ENCODE measurements at regions not wholly inside any gene's neighbourhood (a gene's known extent, or its start where the extent isn't known, plus 50 kb on each side); places are given as distances from the start of the nearest gene placed in this dataset.

GRCh38 chr14:85087201-85087600 is 442.7 kb upstream of the FLRT2 start:
- no peaks in the 10 kb centered on the region for H3K27me3 ChIP-seq (ENCODE audit: insufficient read depth)
- H3K79me2 ChIP-seq (replicated peaks; ENCODE audit: insufficient read depth), result no peaks in the 10 kb centered on the region
- no peak overlapping the region for H3K4me3 ChIP-seq
- no peaks in the 10 kb centered on the region for H3K36me3 ChIP-seq (ENCODE audit: insufficient read depth)
- H3K4me3 Mint-ChIP-seq, result no peak overlapping the region
- H3F3A ChIP-seq (replicated peaks; ENCODE audit: low read depth), result no peaks in the 10 kb centered on the region
- no peaks in the 10 kb centered on the region for H3K9me3 Mint-ChIP-seq
- no peak for DNase-seq (ENCODE audit: low spot score)
- H3K4me1 Mint-ChIP-seq, result no peaks in the 10 kb centered on the region
- H3K4me2 ChIP-seq, result no peak overlapping the region
- no peak for ATAC-seq
- no peak overlapping the region for H3K27ac Mint-ChIP-seq
- no peaks in the 10 kb centered on the region for H4K20me1 ChIP-seq (replicated peaks; ENCODE audit: insufficient read depth)
- no peaks in the 10 kb centered on the region for H3K36me3 Mint-ChIP-seq (ENCODE audit: low read depth)
- no peak overlapping the region for H2AFZ ChIP-seq
- H3K27ac ChIP-seq (ENCODE audit: low read depth), result no peak overlapping the region
- no peaks in the 10 kb centered on the region for H3K4me1 ChIP-seq (ENCODE audit: insufficient read depth)
- TF ChIP-seq NANOG (IDR thresholded peaks at IDR 0.05; ENCODE audit: borderline replicate concordance), result no peak
- TF ChIP-seq EZH2 (IDR thresholded peaks at IDR 0.05; ENCODE audit: low read depth, unreplicated experiment), result no peak
- no peak for TF ChIP-seq STAT1 (IDR thresholded peaks at IDR 0.05; ENCODE audit: unreplicated experiment)
- TF ChIP-seq ZNF114 (CRISPR knock-in tag; IDR thresholded peaks at IDR 0.05), result no peak
- TF ChIP-seq POLR2AphosphoS5 (IDR thresholded peaks at IDR 0.05; ENCODE audit: low read depth), result no peak
- no peak for TF ChIP-seq CREB1 (CRISPR knock-in tag; IDR thresholded peaks at IDR 0.05; ENCODE audit: low read depth)
- H3K9me2 ChIP-seq (ENCODE audit: insufficient read depth), result 0 out of 2 replicates have a peak, but pooled peaks cover 3% of the 10 kb centered on the region
- peaks cover 6% of the 10 kb centered on the region for H3K27me3 Mint-ChIP-seq (ENCODE audit: insufficient read depth, low read depth, poor library complexity)

DNA sequence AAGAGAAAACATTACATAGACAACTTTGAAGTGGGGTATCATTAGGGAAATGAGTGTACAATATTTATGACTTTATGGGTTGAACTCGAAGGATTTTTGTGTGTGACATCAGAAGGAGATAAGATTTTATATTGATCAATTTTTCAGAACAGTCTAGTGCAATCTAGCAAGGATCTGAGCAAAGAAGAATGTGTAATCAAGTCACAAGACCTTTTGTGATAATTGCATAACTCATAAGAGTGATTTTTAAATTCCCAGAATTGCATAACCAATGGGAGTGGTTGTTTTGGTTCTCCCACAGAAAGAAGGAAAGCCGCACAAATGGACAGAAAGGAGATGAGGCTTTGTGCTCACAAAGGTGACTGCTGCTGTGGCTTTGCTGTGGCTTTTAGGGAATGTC is 441.8 kb upstream of the FLRT2 start:
- Histone ChIP-seq H2AFZ (peak overlapping the region; percentile 35; the same call in 1 of the 2 replicates), H3K4me3 (no peak overlapping the region), H4K20me1 (replicated peaks; ENCODE audit: insufficient read depth) (no peaks in the 10 kb centered on the region), H3K4me2 (no peak overlapping the region), H3K27me3 (ENCODE audit: insufficient read depth) (no peaks in the 10 kb centered on the region), H3K4me1 (ENCODE audit: insufficient read depth) (no peaks in the 10 kb centered on the region), H3F3A (replicated peaks; ENCODE audit: low read depth) (no peaks in the 10 kb centered on the region), H3K9me2 (ENCODE audit: insufficient read depth) (no peaks in the 10 kb centered on the region), H3K27ac (ENCODE audit: low read depth) (no peak overlapping the region), H3K36me3 (ENCODE audit: insufficient read depth) (no peaks in the 10 kb centered on the region), H3K79me2 (replicated peaks; ENCODE audit: insufficient read depth) (no peaks in the 10 kb centered on the region)
- Mint-ChIP-seq H3K4me3 (no peak overlapping the region), H3K27me3 (ENCODE audit: insufficient read depth, low read depth, poor library complexity) (peaks cover 2% of the 10 kb centered on the region), H3K9me3 (no peaks in the 10 kb centered on the region), H3K4me1 (no peaks in the 10 kb centered on the region), H3K36me3 (ENCODE audit: low read depth) (no peaks in the 10 kb centered on the region), H3K27ac (no peak overlapping the region)
- ATAC-seq (no peak), DNase-seq (ENCODE audit: low spot score) (no peak)
- TF ChIP-seq STAT1 (IDR thresholded peaks at IDR 0.05; ENCODE audit: unreplicated experiment) (no peak), EZH2phosphoT487 (IDR thresholded peaks at IDR 0.05; ENCODE audit: unreplicated experiment) (no peak), ZNF331 (CRISPR knock-in tag; IDR thresholded peaks at IDR 0.05; ENCODE audit: low read depth) (no peak), EZH2 (IDR thresholded peaks at IDR 0.05; ENCODE audit: low read depth, unreplicated experiment) (no peak), CTCF (conservative IDR thresholded peaks at IDR 0.05; ENCODE audit: low read depth in 2 of 2) (no peak), NANOG (IDR thresholded peaks at IDR 0.05; ENCODE audit: borderline replicate concordance) (no peak), CREB1 (CRISPR knock-in tag; IDR thresholded peaks at IDR 0.05; ENCODE audit: low read depth) (no peak), JUNB (IDR thresholded peaks at IDR 0.05; ENCODE audit: unreplicated experiment) (no peak), ETS1 (IDR thresholded peaks at IDR 0.05) (no peak), POLR2AphosphoS5 (IDR thresholded peaks at IDR 0.05; ENCODE audit: low read depth) (no peak)
- TF ChIP-seq, protein P1, sequence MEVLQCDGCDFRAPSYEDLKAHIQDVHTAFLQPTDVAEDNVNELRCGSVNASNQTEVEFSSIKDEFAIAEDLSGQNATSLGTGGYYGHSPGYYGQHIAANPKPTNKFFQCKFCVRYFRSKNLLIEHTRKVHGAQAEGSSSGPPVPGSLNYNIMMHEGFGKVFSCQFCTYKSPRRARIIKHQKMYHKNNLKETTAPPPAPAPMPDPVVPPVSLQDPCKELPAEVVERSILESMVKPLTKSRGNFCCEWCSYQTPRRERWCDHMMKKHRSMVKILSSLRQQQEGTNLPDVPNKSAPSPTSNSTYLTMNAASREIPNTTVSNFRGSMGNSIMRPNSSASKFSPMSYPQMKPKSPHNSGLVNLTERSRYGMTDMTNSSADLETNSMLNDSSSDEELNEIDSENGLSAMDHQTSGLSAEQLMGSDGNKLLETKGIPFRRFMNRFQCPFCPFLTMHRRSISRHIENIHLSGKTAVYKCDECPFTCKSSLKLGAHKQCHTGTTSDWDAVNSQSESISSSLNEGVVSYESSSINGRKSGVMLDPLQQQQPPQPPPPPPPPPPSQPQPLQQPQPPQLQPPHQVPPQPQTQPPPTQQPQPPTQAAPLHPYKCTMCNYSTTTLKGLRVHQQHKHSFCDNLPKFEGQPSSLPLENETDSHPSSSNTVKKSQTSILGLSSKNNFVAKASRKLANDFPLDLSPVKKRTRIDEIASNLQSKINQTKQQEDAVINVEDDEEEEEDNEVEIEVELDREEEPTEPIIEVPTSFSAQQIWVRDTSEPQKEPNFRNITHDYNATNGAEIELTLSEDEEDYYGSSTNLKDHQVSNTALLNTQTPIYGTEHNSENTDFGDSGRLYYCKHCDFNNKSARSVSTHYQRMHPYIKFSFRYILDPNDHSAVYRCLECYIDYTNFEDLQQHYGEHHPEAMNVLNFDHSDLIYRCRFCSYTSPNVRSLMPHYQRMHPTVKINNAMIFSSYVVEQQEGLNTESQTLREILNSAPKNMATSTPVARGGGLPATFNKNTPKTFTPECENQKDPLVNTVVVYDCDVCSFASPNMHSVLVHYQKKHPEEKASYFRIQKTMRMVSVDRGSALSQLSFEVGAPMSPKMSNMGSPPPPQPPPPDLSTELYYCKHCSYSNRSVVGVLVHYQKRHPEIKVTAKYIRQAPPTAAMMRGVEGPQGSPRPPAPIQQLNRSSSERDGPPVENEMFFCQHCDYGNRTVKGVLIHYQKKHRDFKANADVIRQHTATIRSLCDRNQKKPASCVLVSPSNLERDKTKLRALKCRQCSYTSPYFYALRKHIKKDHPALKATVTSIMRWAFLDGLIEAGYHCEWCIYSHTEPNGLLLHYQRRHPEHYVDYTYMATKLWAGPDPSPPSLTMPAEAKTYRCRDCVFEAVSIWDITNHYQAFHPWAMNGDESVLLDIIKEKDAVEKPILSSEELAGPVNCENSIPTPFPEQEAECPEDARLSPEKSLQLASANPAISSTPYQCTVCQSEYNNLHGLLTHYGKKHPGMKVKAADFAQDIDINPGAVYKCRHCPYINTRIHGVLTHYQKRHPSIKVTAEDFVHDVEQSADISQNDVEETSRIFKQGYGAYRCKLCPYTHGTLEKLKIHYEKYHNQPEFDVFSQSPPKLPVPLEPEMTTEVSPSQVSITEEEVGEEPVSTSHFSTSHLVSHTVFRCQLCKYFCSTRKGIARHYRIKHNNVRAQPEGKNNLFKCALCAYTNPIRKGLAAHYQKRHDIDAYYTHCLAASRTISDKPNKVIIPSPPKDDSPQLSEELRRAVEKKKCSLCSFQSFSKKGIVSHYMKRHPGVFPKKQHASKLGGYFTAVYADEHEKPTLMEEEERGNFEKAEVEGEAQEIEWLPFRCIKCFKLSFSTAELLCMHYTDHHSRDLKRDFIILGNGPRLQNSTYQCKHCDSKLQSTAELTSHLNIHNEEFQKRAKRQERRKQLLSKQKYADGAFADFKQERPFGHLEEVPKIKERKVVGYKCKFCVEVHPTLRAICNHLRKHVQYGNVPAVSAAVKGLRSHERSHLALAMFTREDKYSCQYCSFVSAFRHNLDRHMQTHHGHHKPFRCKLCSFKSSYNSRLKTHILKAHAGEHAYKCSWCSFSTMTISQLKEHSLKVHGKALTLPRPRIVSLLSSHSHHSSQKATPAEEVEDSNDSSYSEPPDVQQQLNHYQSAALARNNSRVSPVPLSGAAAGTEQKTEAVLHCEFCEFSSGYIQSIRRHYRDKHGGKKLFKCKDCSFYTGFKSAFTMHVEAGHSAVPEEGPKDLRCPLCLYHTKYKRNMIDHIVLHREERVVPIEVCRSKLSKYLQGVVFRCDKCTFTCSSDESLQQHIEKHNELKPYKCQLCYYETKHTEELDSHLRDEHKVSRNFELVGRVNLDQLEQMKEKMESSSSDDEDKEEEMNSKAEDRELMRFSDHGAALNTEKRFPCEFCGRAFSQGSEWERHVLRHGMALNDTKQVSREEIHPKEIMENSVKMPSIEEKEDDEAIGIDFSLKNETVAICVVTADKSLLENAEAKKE (CRISPR knock-in tag; IDR thresholded peaks at IDR 0.05), result no peak

Measured in GM23338 (cell line).